DND-41 (cell line): ENCODE measurements at regions not wholly inside any gene's neighbourhood (a gene's known extent, or its start where the extent isn't known, plus 50 kb on each side); places are given as distances from the start of the nearest gene placed in this dataset.

Source experiments
- ATAC-seq: fragments of 200-7000 bp; cut with Tn5 transposase; 3 replicates; pipeline ENCODE4 v1.9.1; 2021; ENCODE audit warnings: low read depth; ENCODE audit not compliant: insufficient read depth
- DNase-seq: peaks from one replicate; pipeline ENCODE4 v3.0.0-alpha.2; 2020
- H2AFZ ChIP-seq: 2 replicates; pipeline ENCODE4 v1.6.0; 2012; ENCODE audit warnings: low read depth, low read length
- H3K27ac ChIP-seq: 2 replicates; pipeline ENCODE4 v1.5.1; 2012; ENCODE audit warnings: low read length, inconsistent platforms
- H3K27me3 ChIP-seq: fragments of 200-600 bp; sonication (generic); 2 replicates; pipeline ENCODE4 v1.6.0; 2012; ENCODE audit warnings: low read length, mild to moderate bottlenecking, inconsistent platforms; ENCODE audit not compliant: insufficient read depth, poor library complexity
- H3K36me3 ChIP-seq: 2 replicates; pipeline ENCODE4 v1.5.1; 2012; ENCODE audit warnings: low read length, inconsistent platforms; ENCODE audit not compliant: insufficient read depth
- H3K4me1 ChIP-seq: 2 replicates; pipeline ENCODE4 v1.5.1; 2012; ENCODE audit warnings: mild to moderate bottlenecking, low read length; ENCODE audit not compliant: insufficient read depth
- H3K4me2 ChIP-seq: 2 replicates; pipeline ENCODE4 v1.6.0; 2012; ENCODE audit warnings: mild to moderate bottlenecking, moderate library complexity, low read length, inconsistent platforms; ENCODE audit not compliant: insufficient read depth
- H3K4me3 ChIP-seq, 2 experiments: fragments of 200-600 bp in 1 of 2; shearing (Covaris generic) in 1 of 2; 2 replicates each; pipeline ENCODE4 v1.5.1; 2012 to 2016; ENCODE audit warnings: inconsistent platforms in 2 of 2, low read length in 2 of 2, mild to moderate bottlenecking in 2 of 2, low read depth in 1 of 2, moderate library complexity in 1 of 2
- H3K79me2 ChIP-seq: 2 replicates; pipeline ENCODE4 v1.6.0; 2012; ENCODE audit warnings: low read length, inconsistent platforms; ENCODE audit not compliant: insufficient read depth
- H3K9ac ChIP-seq: 2 replicates; pipeline ENCODE4 v1.6.0; 2012; ENCODE audit warnings: low read depth, mild to moderate bottlenecking, inconsistent platforms, low read length, moderate library complexity
- H3K9me3 ChIP-seq: 2 replicates; pipeline ENCODE4 v1.5.1; 2012; ENCODE audit warnings: low read length, moderate library complexity, mild to moderate bottlenecking, inconsistent platforms; ENCODE audit not compliant: insufficient read depth, severe bottlenecking
- H4K20me1 ChIP-seq: 2 replicates; pipeline ENCODE4 v1.6.0; 2012; ENCODE audit warnings: low read length; ENCODE audit not compliant: insufficient read depth
- EZH2 ChIP-seq: IDR thresholded peaks from 3 replicates; pipeline ENCODE4 v1.6.1; 2012; ENCODE audit warnings: borderline replicate concordance, low read depth, mild to moderate bottlenecking, moderate library complexity, low read length, inconsistent platforms; ENCODE audit not compliant: severe bottlenecking
- TF ChIP-seq, protein P1 (sequence below): IDR thresholded peaks from 2 replicates; pipeline ENCODE4 v1.5.1; 2012; ENCODE audit warnings: borderline replicate concordance, low read length, moderate library complexity, mild to moderate bottlenecking; ENCODE audit not compliant: poor library complexity, severe bottlenecking; ENCODE audit errors: extremely low read depth

DNA sequence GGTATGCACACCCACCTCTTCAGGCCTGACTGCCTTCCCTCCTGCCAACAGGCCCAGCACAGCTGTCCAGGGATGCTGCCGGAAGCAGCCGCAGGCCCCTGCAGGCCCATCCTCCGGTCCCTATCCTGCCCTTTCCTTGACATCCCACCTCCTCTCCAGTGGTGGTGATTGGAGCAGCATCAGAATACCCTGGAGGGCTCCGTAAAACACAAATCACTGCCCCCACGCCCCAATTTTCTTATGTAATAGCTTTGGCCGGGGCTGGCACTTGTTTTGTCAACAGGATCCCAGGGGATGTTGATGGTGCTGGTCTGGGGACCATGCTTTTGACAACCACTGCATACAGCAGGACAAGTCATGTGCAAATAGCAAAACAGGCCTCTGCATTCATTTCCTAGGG is 274.5 kb downstream of the GADD45G start:
- TF ChIP-seq, protein P1, sequence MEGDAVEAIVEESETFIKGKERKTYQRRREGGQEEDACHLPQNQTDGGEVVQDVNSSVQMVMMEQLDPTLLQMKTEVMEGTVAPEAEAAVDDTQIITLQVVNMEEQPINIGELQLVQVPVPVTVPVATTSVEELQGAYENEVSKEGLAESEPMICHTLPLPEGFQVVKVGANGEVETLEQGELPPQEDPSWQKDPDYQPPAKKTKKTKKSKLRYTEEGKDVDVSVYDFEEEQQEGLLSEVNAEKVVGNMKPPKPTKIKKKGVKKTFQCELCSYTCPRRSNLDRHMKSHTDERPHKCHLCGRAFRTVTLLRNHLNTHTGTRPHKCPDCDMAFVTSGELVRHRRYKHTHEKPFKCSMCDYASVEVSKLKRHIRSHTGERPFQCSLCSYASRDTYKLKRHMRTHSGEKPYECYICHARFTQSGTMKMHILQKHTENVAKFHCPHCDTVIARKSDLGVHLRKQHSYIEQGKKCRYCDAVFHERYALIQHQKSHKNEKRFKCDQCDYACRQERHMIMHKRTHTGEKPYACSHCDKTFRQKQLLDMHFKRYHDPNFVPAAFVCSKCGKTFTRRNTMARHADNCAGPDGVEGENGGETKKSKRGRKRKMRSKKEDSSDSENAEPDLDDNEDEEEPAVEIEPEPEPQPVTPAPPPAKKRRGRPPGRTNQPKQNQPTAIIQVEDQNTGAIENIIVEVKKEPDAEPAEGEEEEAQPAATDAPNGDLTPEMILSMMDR, result peak; percentile 15
- TF ChIP-seq EZH2, result no peak
- Histone ChIP-seq H3K27ac (no peak overlapping the region), H3K36me3 (no peaks in the 10 kb centered on the region), H3K9me3 (no peaks in the 10 kb centered on the region), H3K79me2 (no peaks in the 10 kb centered on the region), H3K9ac (no peak overlapping the region), H4K20me1 (no peaks in the 10 kb centered on the region; the same call in 1 of the 2 replicates), H3K27me3 (no peaks in the 10 kb centered on the region), H3K4me1 (peaks cover 15% of the 10 kb centered on the region), H3K4me2 (no peak overlapping the region), H2AFZ (no peak overlapping the region), H3K4me3 (no peak overlapping the region)
- DNase-seq (no peak), ATAC-seq (no peak)

DNA sequence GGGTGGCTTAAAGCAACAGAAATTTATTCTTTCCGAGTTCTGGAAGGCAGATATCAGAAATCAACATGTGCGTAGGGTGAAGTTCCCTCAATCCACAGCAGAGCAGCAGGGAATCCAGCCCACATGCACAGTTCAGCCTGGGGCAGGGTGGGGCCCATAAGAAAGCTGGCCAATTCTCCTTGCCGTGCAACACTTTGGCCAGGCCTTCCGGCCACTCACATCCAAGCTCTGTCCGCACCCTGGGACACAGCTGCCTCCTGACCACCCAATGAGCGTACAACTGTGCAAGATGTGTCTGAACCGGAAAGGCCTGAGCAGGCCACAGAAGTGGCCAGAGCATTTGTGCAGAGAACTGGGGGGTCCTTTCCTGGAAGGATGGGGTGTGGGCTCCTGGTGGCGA is 274.9 kb downstream of the GADD45G start:
- H3K9me3 ChIP-seq, result no peaks in the 10 kb centered on the region
- no peaks in the 10 kb centered on the region for H3K36me3 ChIP-seq
- no peak for DNase-seq
- no peak for ATAC-seq
- TF ChIP-seq, protein P1, result no peak
- no peak for TF ChIP-seq EZH2
- H3K27ac ChIP-seq, result no peak overlapping the region
- H3K9ac ChIP-seq, result no peak overlapping the region
- no peaks in the 10 kb centered on the region for H3K79me2 ChIP-seq
- H3K4me2 ChIP-seq, result no peak overlapping the region
- no peaks in the 10 kb centered on the region for H3K27me3 ChIP-seq
- no peak overlapping the region for H2AFZ ChIP-seq
- H3K4me1 ChIP-seq, result peaks cover 11% of the 10 kb centered on the region
- no peak overlapping the region for H3K4me3 ChIP-seq
- H4K20me1 ChIP-seq, result no peaks in the 10 kb centered on the region; the same call in 1 of the 2 replicates

GRCh38 chr9:89880161-89880560 is 275.3 kb downstream of the GADD45G start:
- no peaks in the 10 kb centered on the region for H3K79me2 ChIP-seq
- DNase-seq (no peak), ATAC-seq (no peak)
- H3K4me3 ChIP-seq, result no peak overlapping the region
- TF ChIP-seq EZH2, result no peak
- TF ChIP-seq, protein P1, result no peak
- H4K20me1 ChIP-seq, result no peaks in the 10 kb centered on the region; the same call in 1 of the 2 replicates
- H2AFZ ChIP-seq, result no peak overlapping the region
- H3K4me2 ChIP-seq, result no peak overlapping the region
- no peaks in the 10 kb centered on the region for H3K36me3 ChIP-seq
- no peak overlapping the region for H3K27ac ChIP-seq
- H3K9me3 ChIP-seq, result no peaks in the 10 kb centered on the region
- H3K9ac ChIP-seq, result no peak overlapping the region
- peaks cover 6% of the 10 kb centered on the region for H3K4me1 ChIP-seq
- no peaks in the 10 kb centered on the region for H3K27me3 ChIP-seq

GRCh38 chr9:89880721-89881120 is 275.9 kb downstream of the GADD45G start:
- no peaks in the 10 kb centered on the region for H3K9me3 ChIP-seq
- H3K27ac ChIP-seq, result no peak overlapping the region
- H2AFZ ChIP-seq, result no peak overlapping the region
- no peak overlapping the region for H3K9ac ChIP-seq
- no peak overlapping the region for H3K4me3 ChIP-seq
- H3K4me1 ChIP-seq, result peaks cover under 1% of the 10 kb centered on the region; the same call in 1 of the 2 replicates
- H4K20me1 ChIP-seq, result no peaks in the 10 kb centered on the region; the same call in 1 of the 2 replicates
- no peak for DNase-seq
- no peak overlapping the region for H3K4me2 ChIP-seq
- no peaks in the 10 kb centered on the region for H3K36me3 ChIP-seq
- ATAC-seq, result no peak
- no peaks in the 10 kb centered on the region for H3K27me3 ChIP-seq
- TF ChIP-seq, protein P1, result no peak
- no peak for TF ChIP-seq EZH2
- H3K79me2 ChIP-seq, result no peaks in the 10 kb centered on the region
